WTC11 (cell line): ENCODE measurements at regions not wholly inside any gene's neighbourhood (a gene's known extent, or its start where the extent isn't known, plus 50 kb on each side); places are given as distances from the start of the nearest gene placed in this dataset.

Experiments
- ATAC-seq: fragments of 200-7000 bp; cut with Tn5 transposase; 2 replicates; pipeline ENCODE4 v1.10.0; 2021; ENCODE audit warnings: mild to moderate bottlenecking, moderate library complexity
- CTCF ChIA-PET: fragments of 300-600 bp; sonication (Branson Sonifier 250); formaldehyde crosslinking; loops from one replicate; lab custom pipeline; 2021; ENCODE audit warnings: antibody characterized with exemption; lab: Charles Lee
- POLR2A ChIA-PET: fragments of 350-600 bp; sonication (Branson Sonifier 250); formaldehyde crosslinking; loops from one replicate; lab custom pipeline; 2021; ENCODE audit warnings: antibody characterized with exemption; lab: Charles Lee
- DNase-seq: peaks from one replicate; pipeline ENCODE4 v3.0.0; 2021; ENCODE audit warnings: low spot score
- H3K27ac Mint-ChIP-seq: 2 replicates; pipeline ENCODE4 v1.8.0; 2021; ENCODE audit warnings: mixed read lengths
- H3K27me3 Mint-ChIP-seq: 2 replicates; pipeline ENCODE4 v1.8.0; 2021; ENCODE audit warnings: low read depth, mild to moderate bottlenecking, moderate library complexity, mixed read lengths
- H3K36me3 Mint-ChIP-seq: 2 replicates; pipeline ENCODE4 v1.8.0; 2021; ENCODE audit warnings: mixed read lengths
- H3K4me1 Mint-ChIP-seq: 2 replicates; pipeline ENCODE4 v1.8.0; 2022; ENCODE audit warnings: mixed read lengths
- H3K4me3 Mint-ChIP-seq: 2 replicates; pipeline ENCODE4 v1.8.0; 2021; ENCODE audit warnings: mild to moderate bottlenecking, moderate library complexity, mixed read lengths
- H3K9me3 Mint-ChIP-seq: 2 replicates; pipeline ENCODE4 v1.8.0; 2021; ENCODE audit warnings: mixed read lengths
- ATF1 ChIP-seq: sonication (generic); formaldehyde crosslinking; IDR thresholded peaks from 2 replicates; pipeline ENCODE4 v1.8.1; 2023; ENCODE audit warnings: mild to moderate bottlenecking, moderate library complexity, missing genetic modification reagents
- CBFB ChIP-seq: sonication (generic); formaldehyde crosslinking; IDR thresholded peaks from 2 replicates; pipeline ENCODE4 v1.8.1; 2022; ENCODE audit warnings: mild to moderate bottlenecking, low read depth, missing genetic modification reagents
- ESRRA ChIP-seq: sonication (generic); formaldehyde crosslinking; IDR thresholded peaks from 2 replicates; pipeline ENCODE4 v1.8.1; 2022; ENCODE audit warnings: mild to moderate bottlenecking, missing genetic modification reagents, borderline replicate concordance
- ETV6 ChIP-seq: sonication (generic); formaldehyde crosslinking; IDR thresholded peaks from 2 replicates; pipeline ENCODE4 v1.8.1; 2022; ENCODE audit warnings: mild to moderate bottlenecking, missing genetic modification reagents
- GTF2I ChIP-seq: fragments of 250-450 bp; sonication (Bioruptor Pico); conservative IDR thresholded peaks from 2 replicates; pipeline ENCODE4 v1.4.0; 2021; ENCODE audit warnings: mild to moderate bottlenecking
- IRF2 ChIP-seq: sonication (generic); formaldehyde crosslinking; IDR thresholded peaks from 2 replicates; pipeline ENCODE4 v1.8.0; 2022; ENCODE audit warnings: low read depth, missing genetic modification reagents, borderline replicate concordance
- NFATC4 ChIP-seq: fragments of 250-450 bp; sonication (Bioruptor Pico); IDR thresholded peaks from 2 replicates; pipeline ENCODE4 v1.9.0; 2021; ENCODE audit warnings: mild to moderate bottlenecking
- NFE2L1 ChIP-seq: sonication (generic); formaldehyde crosslinking; IDR thresholded peaks from 2 replicates; pipeline ENCODE4 v1.8.1; 2023; ENCODE audit warnings: missing genetic modification reagents
- NR2C2 ChIP-seq: sonication (generic); formaldehyde crosslinking; IDR thresholded peaks from 2 replicates; pipeline ENCODE4 v1.8.0; 2022; ENCODE audit warnings: mild to moderate bottlenecking, missing genetic modification reagents
- NR3C1 ChIP-seq: sonication (generic); formaldehyde crosslinking; conservative IDR thresholded peaks from 2 replicates; pipeline ENCODE4 v1.8.1; 2023; ENCODE audit warnings: low read depth, mild to moderate bottlenecking, missing genetic modification reagents
- PRRX2 ChIP-seq: fragments of 250-450 bp; sonication (Bioruptor Pico); IDR thresholded peaks from 2 replicates; pipeline ENCODE4 v1.8.0; 2021; ENCODE audit warnings: mild to moderate bottlenecking
- TEAD1 ChIP-seq: sonication (generic); formaldehyde crosslinking; IDR thresholded peaks from 2 replicates; pipeline ENCODE4 v1.8.0; 2022; ENCODE audit warnings: mild to moderate bottlenecking, missing genetic modification reagents
- TP53 ChIP-seq: sonication (generic); formaldehyde crosslinking; IDR thresholded peaks from 2 replicates; pipeline ENCODE4 v1.8.1; 2023; ENCODE audit warnings: mild to moderate bottlenecking, missing genetic modification reagents
- ZNF138 ChIP-seq: sonication (generic); formaldehyde crosslinking; conservative IDR thresholded peaks from 2 replicates; pipeline ENCODE4 v1.8.1; 2022; ENCODE audit warnings: mild to moderate bottlenecking, moderate library complexity, missing genetic modification reagents
- ZNF416 ChIP-seq: fragments of 250-450 bp; sonication (Bioruptor Pico); IDR thresholded peaks from 2 replicates; pipeline ENCODE4 v1.9.0; 2021; ENCODE audit warnings: mild to moderate bottlenecking, inconsistent platforms
- ZNF671 ChIP-seq: fragments of 250-450 bp; sonication (Bioruptor Pico); IDR thresholded peaks from 2 replicates; pipeline ENCODE4 v1.8.0; 2021; ENCODE audit warnings: mild to moderate bottlenecking
- TF ChIP-seq, protein P1 (sequence below): sonication (generic); formaldehyde crosslinking; IDR thresholded peaks from 2 replicates; pipeline ENCODE4 v1.8.0; 2023; ENCODE audit warnings: missing genetic modification reagents
- TF ChIP-seq, protein P2 (sequence below): fragments of 250-450 bp; sonication (Bioruptor Pico); IDR thresholded peaks from 2 replicates; pipeline ENCODE4 v1.9.0; 2021; ENCODE audit warnings: moderate library complexity, mild to moderate bottlenecking, inconsistent platforms, borderline replicate concordance
- TF ChIP-seq, protein P3 (sequence below): sonication (generic); formaldehyde crosslinking; IDR thresholded peaks from 2 replicates; pipeline ENCODE4 v1.8.1; 2023; ENCODE audit warnings: mild to moderate bottlenecking, missing genetic modification reagents, borderline replicate concordance
- TF ChIP-seq, protein P4 (sequence below): sonication (generic); formaldehyde crosslinking; IDR thresholded peaks from 2 replicates; pipeline ENCODE4 v1.8.1; 2023; ENCODE audit warnings: mild to moderate bottlenecking, missing genetic modification reagents
- TF ChIP-seq, protein P5 (sequence below): sonication (generic); formaldehyde crosslinking; IDR thresholded peaks from 2 replicates; pipeline ENCODE4 v1.8.1; 2023; ENCODE audit warnings: mild to moderate bottlenecking, missing genetic modification reagents

DNA sequence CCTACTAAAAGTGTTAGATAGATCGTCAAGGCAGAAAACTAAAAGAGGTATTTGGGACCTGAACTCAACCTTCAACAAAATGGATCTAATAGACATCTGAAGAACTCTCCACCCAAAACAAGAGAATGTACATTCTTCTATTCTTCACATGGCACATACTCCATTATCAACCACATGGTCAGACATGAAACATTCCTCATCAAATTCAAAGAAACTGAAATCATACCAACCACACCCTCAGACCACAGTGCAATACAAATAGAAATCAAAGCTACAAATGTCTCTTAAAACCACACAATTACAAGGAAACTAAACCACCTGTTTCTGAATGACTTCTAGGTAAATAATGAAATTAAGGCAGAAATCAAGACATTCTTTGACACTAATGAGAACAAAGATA is 984.1 kb upstream of the GBE1 start:
- ChIA-PET CTCF (no interaction called here), POLR2A (no interaction called here)
- Mint-ChIP-seq H3K4me3 (no peak overlapping the region), H3K9me3 (no peaks in the 10 kb centered on the region), H3K27ac (no peak overlapping the region), H3K27me3 (no peaks in the 10 kb centered on the region), H3K36me3 (no peaks in the 10 kb centered on the region), H3K4me1 (no peaks in the 10 kb centered on the region; the same call in 1 of the 2 replicates)
- no peak for DNase-seq
- no peak for ATAC-seq
- TF ChIP-seq ATF1 (CRISPR knock-in tag) (no peak), ESRRA (no peak), ZNF671 (CRISPR knock-in tag) (no peak), ZNF138 (CRISPR knock-in tag) (no peak)
- TF ChIP-seq, protein P1, sequence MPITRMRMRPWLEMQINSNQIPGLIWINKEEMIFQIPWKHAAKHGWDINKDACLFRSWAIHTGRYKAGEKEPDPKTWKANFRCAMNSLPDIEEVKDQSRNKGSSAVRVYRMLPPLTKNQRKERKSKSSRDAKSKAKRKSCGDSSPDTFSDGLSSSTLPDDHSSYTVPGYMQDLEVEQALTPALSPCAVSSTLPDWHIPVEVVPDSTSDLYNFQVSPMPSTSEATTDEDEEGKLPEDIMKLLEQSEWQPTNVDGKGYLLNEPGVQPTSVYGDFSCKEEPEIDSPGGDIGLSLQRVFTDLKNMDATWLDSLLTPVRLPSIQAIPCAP (CRISPR knock-in tag), result no peak

DNA sequence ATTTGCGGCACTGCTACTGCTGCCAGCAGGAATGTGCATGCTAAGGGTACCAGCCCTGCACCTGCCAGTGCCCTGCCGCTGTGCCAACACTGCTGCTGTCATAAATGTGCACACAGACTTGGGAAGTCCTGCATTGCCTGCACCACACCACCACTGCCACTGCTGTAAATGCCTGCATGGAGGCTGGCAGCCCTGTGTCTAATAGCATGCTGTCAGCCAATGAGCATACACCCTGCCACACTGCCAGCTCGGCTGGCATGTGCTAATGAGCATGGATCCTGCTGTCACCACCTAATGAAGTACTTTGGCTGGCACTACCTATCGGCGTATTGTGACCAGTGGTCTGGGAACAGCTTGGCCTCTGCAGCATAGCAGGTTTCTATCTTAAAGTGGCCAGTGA is 981.8 kb upstream of the GBE1 start:
- DNase-seq (no peak), ATAC-seq (no peak)
- H3K36me3 Mint-ChIP-seq, result no peaks in the 10 kb centered on the region
- TF ChIP-seq, protein P2, sequence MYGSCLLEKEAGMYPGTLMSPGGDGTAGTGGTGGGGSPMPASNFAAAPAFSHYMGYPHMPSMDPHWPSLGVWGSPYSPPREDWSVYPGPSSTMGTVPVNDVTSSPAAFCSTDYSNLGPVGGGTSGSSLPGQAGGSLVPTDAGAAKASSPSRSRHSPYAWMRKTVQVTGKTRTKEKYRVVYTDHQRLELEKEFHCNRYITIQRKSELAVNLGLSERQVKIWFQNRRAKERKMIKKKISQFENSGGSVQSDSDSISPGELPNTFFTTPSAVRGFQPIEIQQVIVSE (CRISPR knock-in tag), result no peak
- TF ChIP-seq NR2C2 (CRISPR knock-in tag) (no peak), NFATC4 (CRISPR knock-in tag) (no peak), ATF1 (CRISPR knock-in tag) (no peak), CBFB (CRISPR knock-in tag) (no peak), ETV6 (CRISPR knock-in tag) (no peak), PRRX2 (CRISPR knock-in tag) (no peak), IRF2 (no peak), TEAD1 (CRISPR knock-in tag) (no peak), NFE2L1 (CRISPR knock-in tag) (no peak), TP53 (CRISPR knock-in tag) (no peak), ZNF416 (no peak), NR3C1 (CRISPR knock-in tag) (no peak), GTF2I (CRISPR knock-in tag) (no peak)
- TF ChIP-seq, protein P3, sequence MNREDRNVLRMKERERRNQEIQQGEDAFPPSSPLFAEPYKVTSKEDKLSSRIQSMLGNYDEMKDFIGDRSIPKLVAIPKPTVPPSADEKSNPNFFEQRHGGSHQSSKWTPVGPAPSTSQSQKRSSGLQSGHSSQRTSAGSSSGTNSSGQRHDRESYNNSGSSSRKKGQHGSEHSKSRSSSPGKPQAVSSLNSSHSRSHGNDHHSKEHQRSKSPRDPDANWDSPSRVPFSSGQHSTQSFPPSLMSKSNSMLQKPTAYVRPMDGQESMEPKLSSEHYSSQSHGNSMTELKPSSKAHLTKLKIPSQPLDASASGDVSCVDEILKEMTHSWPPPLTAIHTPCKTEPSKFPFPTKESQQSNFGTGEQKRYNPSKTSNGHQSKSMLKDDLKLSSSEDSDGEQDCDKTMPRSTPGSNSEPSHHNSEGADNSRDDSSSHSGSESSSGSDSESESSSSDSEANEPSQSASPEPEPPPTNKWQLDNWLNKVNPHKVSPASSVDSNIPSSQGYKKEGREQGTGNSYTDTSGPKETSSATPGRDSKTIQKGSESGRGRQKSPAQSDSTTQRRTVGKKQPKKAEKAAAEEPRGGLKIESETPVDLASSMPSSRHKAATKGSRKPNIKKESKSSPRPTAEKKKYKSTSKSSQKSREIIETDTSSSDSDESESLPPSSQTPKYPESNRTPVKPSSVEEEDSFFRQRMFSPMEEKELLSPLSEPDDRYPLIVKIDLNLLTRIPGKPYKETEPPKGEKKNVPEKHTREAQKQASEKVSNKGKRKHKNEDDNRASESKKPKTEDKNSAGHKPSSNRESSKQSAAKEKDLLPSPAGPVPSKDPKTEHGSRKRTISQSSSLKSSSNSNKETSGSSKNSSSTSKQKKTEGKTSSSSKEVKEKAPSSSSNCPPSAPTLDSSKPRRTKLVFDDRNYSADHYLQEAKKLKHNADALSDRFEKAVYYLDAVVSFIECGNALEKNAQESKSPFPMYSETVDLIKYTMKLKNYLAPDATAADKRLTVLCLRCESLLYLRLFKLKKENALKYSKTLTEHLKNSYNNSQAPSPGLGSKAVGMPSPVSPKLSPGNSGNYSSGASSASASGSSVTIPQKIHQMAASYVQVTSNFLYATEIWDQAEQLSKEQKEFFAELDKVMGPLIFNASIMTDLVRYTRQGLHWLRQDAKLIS (CRISPR knock-in tag), result no peak
- TF ChIP-seq, protein P4, sequence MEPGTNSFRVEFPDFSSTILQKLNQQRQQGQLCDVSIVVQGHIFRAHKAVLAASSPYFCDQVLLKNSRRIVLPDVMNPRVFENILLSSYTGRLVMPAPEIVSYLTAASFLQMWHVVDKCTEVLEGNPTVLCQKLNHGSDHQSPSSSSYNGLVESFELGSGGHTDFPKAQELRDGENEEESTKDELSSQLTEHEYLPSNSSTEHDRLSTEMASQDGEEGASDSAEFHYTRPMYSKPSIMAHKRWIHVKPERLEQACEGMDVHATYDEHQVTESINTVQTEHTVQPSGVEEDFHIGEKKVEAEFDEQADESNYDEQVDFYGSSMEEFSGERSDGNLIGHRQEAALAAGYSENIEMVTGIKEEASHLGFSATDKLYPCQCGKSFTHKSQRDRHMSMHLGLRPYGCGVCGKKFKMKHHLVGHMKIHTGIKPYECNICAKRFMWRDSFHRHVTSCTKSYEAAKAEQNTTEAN (CRISPR knock-in tag), result no peak
- TF ChIP-seq, protein P5, sequence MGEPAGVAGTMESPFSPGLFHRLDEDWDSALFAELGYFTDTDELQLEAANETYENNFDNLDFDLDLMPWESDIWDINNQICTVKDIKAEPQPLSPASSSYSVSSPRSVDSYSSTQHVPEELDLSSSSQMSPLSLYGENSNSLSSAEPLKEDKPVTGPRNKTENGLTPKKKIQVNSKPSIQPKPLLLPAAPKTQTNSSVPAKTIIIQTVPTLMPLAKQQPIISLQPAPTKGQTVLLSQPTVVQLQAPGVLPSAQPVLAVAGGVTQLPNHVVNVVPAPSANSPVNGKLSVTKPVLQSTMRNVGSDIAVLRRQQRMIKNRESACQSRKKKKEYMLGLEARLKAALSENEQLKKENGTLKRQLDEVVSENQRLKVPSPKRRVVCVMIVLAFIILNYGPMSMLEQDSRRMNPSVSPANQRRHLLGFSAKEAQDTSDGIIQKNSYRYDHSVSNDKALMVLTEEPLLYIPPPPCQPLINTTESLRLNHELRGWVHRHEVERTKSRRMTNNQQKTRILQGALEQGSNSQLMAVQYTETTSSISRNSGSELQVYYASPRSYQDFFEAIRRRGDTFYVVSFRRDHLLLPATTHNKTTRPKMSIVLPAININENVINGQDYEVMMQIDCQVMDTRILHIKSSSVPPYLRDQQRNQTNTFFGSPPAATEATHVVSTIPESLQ (CRISPR knock-in tag), result no peak
- H3K4me3 Mint-ChIP-seq, result no peak overlapping the region
- H3K4me1 Mint-ChIP-seq, result peaks cover 4% of the 10 kb centered on the region
- no peak overlapping the region for H3K27ac Mint-ChIP-seq
- ChIA-PET CTCF (no interaction called here), POLR2A (no interaction called here)
- no peaks in the 10 kb centered on the region for H3K27me3 Mint-ChIP-seq
- no peaks in the 10 kb centered on the region for H3K9me3 Mint-ChIP-seq
